ENCODE measurements at regions not wholly inside any gene's neighbourhood (a gene's known extent, or its start where the extent isn't known, plus 50 kb on each side); places are given as distances from the start of the nearest gene placed in this dataset. TPM values are rescaled to one million over a fixed set of nuclear protein-coding genes. Genes with fewer than 3 reads are reported as not detected.

GRCh38 chr1:39152923-39153322 is 51.6 kb upstream of the MACF1 start:
- H3K4me3 ChIP-seq = no peak overlapping the region
- H3K27me3 ChIP-seq = peaks cover 0 to 3% of the 10 kb centered on the region in 2 donors
- peaks cover 0 to 35% (median 0%) of the 10 kb centered on the region in 4 donors for H3K4me1 ChIP-seq
- no peak overlapping the region for H3K27ac ChIP-seq
- H3K36me3 ChIP-seq = no peaks in the 10 kb centered on the region
- no peak for DNase-seq (ENCODE audit: low spot score in 2 of 2)
- TF ChIP-seq EP300 (IDR thresholded peaks at IDR 0.05) (no peak), POLR2A (IDR thresholded peaks at IDR 0.05) (no peak)
- TF ChIP-seq, protein P1, sequence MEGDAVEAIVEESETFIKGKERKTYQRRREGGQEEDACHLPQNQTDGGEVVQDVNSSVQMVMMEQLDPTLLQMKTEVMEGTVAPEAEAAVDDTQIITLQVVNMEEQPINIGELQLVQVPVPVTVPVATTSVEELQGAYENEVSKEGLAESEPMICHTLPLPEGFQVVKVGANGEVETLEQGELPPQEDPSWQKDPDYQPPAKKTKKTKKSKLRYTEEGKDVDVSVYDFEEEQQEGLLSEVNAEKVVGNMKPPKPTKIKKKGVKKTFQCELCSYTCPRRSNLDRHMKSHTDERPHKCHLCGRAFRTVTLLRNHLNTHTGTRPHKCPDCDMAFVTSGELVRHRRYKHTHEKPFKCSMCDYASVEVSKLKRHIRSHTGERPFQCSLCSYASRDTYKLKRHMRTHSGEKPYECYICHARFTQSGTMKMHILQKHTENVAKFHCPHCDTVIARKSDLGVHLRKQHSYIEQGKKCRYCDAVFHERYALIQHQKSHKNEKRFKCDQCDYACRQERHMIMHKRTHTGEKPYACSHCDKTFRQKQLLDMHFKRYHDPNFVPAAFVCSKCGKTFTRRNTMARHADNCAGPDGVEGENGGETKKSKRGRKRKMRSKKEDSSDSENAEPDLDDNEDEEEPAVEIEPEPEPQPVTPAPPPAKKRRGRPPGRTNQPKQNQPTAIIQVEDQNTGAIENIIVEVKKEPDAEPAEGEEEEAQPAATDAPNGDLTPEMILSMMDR (IDR thresholded peaks at IDR 0.05) = no peak
- H3K9me3 ChIP-seq = no peaks in the 10 kb centered on the region
- WGBS, 2 donors = 61 to 81% methylated on average over 1 of the region's 1 CpG

GRCh38 chr1:39153684-39154083 is 50.8 kb upstream of the MACF1 start:
- H3K9me3 ChIP-seq = no peaks in the 10 kb centered on the region
- no peaks in the 10 kb centered on the region for H3K36me3 ChIP-seq
- no peak for DNase-seq (ENCODE audit: low spot score in 2 of 2)
- no peak overlapping the region for H3K4me3 ChIP-seq
- H3K4me1 ChIP-seq = peaks cover 0 to 42% (median 2%) of the 10 kb centered on the region in 4 donors
- no peak for TF ChIP-seq EP300 (IDR thresholded peaks at IDR 0.05)
- TF ChIP-seq, protein P1 (IDR thresholded peaks at IDR 0.05) = no peak
- no peak for TF ChIP-seq POLR2A (IDR thresholded peaks at IDR 0.05)
- 81 to 88% methylated on average over 2 of the region's 2 CpGs for WGBS, 2 donors
- peaks cover 0 to 3% of the 10 kb centered on the region in 2 donors for H3K27me3 ChIP-seq
- no peak overlapping the region for H3K27ac ChIP-seq

DNA sequence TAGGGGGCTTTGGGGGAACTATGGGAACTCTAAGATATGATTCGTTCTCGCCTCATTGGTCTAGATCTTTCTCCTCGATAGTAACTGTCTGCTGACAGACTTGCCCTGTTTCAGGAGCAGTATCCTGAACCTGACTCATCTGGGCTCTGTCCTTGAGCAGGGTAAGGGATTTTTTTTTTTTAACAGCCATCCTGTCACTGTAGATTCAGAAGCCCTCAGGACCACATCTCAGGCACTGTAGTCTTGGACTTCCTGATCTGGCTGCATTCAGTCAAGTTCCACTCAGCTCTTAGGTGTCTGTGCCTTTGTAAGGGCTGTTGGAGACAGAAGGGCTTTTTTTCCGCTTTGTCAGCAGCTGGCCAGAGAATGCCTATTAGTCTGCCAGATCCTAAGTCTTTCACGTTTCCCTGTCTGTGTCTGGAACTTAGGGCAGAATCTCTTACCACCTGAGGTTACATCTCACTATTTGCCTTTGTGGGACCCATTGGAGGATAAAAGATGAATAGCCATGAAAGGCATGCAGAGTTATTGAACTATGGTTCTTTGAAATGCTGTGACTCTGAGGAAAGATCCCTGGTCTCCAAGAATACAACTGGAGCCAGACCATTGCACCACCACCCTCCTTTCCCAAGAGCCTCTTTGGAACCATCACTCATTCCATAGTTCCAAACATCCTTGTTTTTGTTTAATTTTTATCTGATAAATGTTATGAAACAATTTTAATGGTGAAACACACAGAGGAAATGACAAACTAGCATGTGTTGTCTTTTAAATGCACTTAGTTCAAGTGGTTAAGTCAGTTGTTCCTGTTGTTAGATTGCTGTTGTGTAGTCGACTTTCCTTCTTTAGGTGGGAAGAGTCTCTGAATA is 49.7 kb upstream of the MACF1 start:
- DNase-seq (ENCODE audit: low spot score in 2 of 2) = peak in 1 of 2 donors; percentile 36
- TF ChIP-seq POLR2A (IDR thresholded peaks at IDR 0.05) (no peak), EP300 (IDR thresholded peaks at IDR 0.05) (peak in 1 of 2 donors; percentile 66)
- TF ChIP-seq, protein P1 (IDR thresholded peaks at IDR 0.05) = no peak
- Histone ChIP-seq H3K27ac (peak overlapping the region in 2 of 4 donors; percentile 16 to 53), H3K4me1 (peaks cover 0 to 53% (median 7%) of the 10 kb centered on the region in 4 donors), H3K4me3 (no peak overlapping the region), H3K9me3 (no peaks in the 10 kb centered on the region), H3K36me3 (no peaks in the 10 kb centered on the region), H3K27me3 (peaks cover 0 to 3% of the 10 kb centered on the region in 2 donors)
- 70% methylated on average over 6 of the region's 6 CpGs for WGBS, 2 donors

Small RNA genes lying in the stretch of these regions (small RNA-seq; reads per million reads assigned to genes)
- gene RNA5SP44 (not detected), gene RNU6-608P (not detected)
